GM21360 (cell line): ENCODE measurements at regions not wholly inside any gene's neighbourhood (a gene's known extent, or its start where the extent isn't known, plus 50 kb on each side); places are given as distances from the start of the nearest gene placed in this dataset.

Experiments used
- ATAC-seq: cut with Tn5 transposase; IDR thresholded peaks from one replicate; pipeline ENCODE4 v1.9.1; 2021; ENCODE audit warnings: mild to moderate bottlenecking, moderate library complexity; ENCODE audit not compliant: unreplicated experiment

- ATAC-seq: no peak
Observed at GRCh38 chr16:52597772-52598483, 51.0 kb upstream of the TOX3 start.

GRCh38 chr16:52597073-52597771 is 50.3 kb upstream of the TOX3 start:
- ATAC-seq: no peak
